GM10266 (cell line): ENCODE measurements at regions not wholly inside any gene's neighbourhood (a gene's known extent, or its start where the extent isn't known, plus 50 kb on each side); places are given as distances from the start of the nearest gene placed in this dataset.

Experiments
- DNase-seq: peaks from one replicate; pipeline ENCODE4 v3.0.0; 2012; ENCODE audit errors: extremely low spot score
- TF ChIP-seq, protein P1 (sequence below): IDR thresholded peaks from 2 replicates; pipeline ENCODE4 v1.5.1; 2012; ENCODE audit warnings: mild to moderate bottlenecking, low read depth; ENCODE audit not compliant: control insufficient read depth, insufficient read depth; ENCODE audit errors: missing control alignments

GRCh38 chr12:61348871-61349270 lies 911.3 kb upstream of the USP15 start:
- DNase-seq: no peak

DNA sequence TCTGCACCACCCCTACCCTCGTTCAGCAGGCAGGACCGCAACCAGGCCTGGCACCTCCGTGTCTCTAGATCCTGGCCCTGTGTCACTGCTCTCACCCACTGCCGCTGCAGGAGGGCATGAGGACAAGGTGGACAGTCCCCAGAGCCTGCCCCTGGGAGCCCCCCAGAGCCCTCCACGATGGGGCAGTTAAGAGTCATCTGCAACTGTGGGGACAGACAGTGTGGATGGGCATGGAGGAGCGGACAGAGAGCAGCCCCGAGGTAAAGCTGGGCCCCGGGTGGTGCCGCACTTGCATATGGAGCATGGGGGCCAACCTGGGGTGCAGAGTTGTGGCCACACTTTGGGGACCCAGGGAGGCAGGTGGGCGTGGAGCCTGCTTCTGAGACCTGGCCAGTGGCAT lies 905.1 kb upstream of the USP15 start:
- TF ChIP-seq, protein P1, sequence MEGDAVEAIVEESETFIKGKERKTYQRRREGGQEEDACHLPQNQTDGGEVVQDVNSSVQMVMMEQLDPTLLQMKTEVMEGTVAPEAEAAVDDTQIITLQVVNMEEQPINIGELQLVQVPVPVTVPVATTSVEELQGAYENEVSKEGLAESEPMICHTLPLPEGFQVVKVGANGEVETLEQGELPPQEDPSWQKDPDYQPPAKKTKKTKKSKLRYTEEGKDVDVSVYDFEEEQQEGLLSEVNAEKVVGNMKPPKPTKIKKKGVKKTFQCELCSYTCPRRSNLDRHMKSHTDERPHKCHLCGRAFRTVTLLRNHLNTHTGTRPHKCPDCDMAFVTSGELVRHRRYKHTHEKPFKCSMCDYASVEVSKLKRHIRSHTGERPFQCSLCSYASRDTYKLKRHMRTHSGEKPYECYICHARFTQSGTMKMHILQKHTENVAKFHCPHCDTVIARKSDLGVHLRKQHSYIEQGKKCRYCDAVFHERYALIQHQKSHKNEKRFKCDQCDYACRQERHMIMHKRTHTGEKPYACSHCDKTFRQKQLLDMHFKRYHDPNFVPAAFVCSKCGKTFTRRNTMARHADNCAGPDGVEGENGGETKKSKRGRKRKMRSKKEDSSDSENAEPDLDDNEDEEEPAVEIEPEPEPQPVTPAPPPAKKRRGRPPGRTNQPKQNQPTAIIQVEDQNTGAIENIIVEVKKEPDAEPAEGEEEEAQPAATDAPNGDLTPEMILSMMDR: no peak
- DNase-seq: no peak

More at GRCh38 chr12:61348871-61349270, 911.3 kb upstream of the USP15 start:
- TF ChIP-seq, protein P1: no peak

- TF ChIP-seq, protein P1: no peak
- no peak for DNase-seq
Measured at GRCh38 chr12:61356485-61356884, 903.7 kb upstream of the USP15 start.

DNA sequence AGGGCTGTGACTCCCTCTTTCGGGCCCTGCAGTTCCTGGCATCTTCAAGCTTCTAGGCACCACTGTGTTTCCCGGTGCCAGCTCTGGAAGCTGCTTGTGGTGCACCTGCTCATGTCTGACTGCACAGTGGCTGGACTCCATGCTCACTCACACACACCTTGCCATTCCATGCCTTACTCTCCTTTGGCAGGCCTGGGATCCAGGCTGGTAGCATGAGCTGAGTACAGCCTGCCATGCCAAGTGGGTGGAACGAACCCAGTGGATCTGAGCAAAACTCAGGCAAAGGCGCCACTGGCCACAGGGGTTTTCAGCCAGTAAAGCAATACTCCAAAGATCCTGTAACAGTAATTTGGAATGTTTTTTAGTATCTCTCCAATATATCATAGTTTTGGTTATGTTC lies 902.7 kb upstream of the USP15 start:
- no peak for DNase-seq
- TF ChIP-seq, protein P1: no peak

GRCh38 chr12:61362037-61362436 lies 898.2 kb upstream of the USP15 start:
- no peak for DNase-seq
- TF ChIP-seq, protein P1: no peak

DNA sequence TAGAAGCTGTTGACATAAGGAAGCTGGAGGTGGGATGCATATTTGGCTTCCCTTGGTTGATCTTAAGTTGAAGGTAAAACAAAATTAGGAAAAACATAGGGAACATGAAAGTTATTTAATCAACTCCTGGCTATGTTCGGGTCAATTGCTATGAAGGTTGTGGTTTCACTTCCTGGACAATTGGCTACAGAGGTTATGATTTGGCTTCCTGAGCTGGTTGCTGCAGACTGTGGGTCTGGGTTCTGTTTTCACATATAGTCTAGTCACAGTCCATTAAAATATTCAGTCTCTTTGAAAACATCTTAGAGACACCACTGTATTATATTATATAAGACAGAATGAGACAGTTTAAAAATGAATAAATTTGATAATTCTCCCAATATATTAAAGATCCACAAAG lies 895.2 kb upstream of the USP15 start:
- TF ChIP-seq, protein P1: no peak
- no peak for DNase-seq

GRCh38 chr12:61367281-61367785 lies 892.9 kb upstream of the USP15 start:
- DNase-seq: no peak

More at GRCh38 chr12:61367281-61367785, 892.9 kb upstream of the USP15 start:
- TF ChIP-seq, protein P1: no peak
